ENCODE measurements at regions not wholly inside any gene's neighbourhood (a gene's known extent, or its start where the extent isn't known, plus 50 kb on each side); places are given as distances from the start of the nearest gene placed in this dataset.
"Not testable (repeated sequence)": the region's sequence is repeated elsewhere in the genome, so short reads cannot be mapped to it uniquely, and the experiment has no call there.

DNA sequence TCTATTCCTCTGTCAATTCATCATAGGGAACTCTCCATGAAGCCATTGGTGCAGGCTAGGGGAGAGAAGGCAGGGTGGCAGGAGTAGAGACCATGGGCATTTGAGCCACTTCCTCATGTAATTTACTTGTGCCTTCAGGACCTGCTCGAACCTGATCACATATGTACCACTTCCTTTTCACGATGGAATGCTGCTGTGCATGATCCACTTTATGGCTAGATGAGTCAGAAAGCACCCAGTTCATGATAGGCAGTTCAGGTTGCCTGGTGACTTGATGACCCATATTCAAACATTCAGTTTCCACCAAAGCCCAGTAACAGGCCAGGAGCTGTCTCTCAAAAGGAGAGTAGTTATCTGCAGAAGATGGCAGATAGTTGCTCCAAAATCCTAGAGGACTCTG, 166.0 kb downstream of the EVA1A start:
- intact Hi-C loops (cut with DNase I); DNase-seq (ENCODE audit: low spot score): not testable (repeated sequence)

GRCh38 chr2:75390169-75390568, 170.6 kb downstream of the EVA1A start:
- intact Hi-C loops (cut with DNase I), result no loop called here
- DNase-seq (ENCODE audit: low spot score), result no peak

DNA sequence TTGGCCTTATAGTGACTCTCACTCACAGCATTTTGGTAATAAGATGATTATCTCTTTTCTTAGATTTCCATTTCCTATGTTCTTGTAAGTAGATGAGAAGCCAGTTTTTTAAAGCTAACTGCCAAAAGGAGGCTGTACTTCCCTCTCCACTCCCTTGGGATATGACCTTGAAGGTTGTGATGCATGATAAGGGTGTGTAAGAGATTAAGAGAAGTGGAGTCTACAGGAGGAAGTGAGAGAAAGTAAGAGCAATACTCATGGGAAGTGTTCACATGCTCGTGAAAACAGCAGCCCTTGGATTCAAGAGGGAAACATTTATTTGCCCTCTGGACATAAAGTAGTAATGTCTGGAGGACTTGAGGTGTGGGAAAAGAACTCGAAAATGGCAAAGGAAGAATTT, 171.5 kb downstream of the EVA1A start:
- DNase-seq (ENCODE audit: low spot score), result no peak
- intact Hi-C loops (cut with DNase I), result no loop called here

- DNase-seq (ENCODE audit: low spot score), result peak; percentile 75
- intact Hi-C loops (cut with DNase I), result no loop called here
These were observed 179.7 kb downstream of the EVA1A start for GRCh38 chr2:75381032-75381431.

DNA sequence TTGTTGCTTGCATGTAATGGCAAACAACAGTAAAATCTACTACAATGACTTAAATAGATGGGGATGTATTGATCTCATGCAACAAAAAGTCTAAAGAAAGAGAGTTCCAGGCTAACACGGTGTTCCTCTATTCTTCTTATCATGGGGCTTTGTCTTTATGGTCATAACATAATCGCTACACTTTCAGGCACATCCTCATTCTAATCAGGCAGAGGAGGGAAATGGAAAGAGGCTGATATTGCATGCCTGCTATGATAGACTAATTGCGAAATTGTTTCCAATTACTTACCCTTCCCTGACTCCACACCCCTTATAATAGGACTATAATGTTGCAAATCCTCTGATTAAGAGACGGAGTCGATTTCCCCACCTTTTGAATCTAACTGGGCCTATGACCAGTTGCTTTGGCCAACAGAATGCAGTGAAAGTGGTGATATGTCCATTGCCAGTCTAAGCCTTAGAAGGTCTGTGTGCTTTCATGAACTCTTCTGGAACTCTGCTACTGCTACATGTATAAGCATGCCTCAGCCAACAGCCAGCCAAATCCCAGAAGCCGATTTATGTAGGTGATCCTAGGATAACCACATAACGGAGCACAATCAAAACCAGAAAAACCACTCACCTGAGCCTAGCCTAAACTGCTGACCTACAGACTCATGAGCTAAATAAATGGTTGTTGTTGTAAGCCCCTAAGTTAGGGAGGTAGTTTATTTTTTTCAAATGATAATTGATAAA, 180.3 kb upstream of the TACR1 start:
- DNase-seq (ENCODE audit: low spot score), result no peak
- intact Hi-C loops (cut with DNase I), result no loop called here

DNA sequence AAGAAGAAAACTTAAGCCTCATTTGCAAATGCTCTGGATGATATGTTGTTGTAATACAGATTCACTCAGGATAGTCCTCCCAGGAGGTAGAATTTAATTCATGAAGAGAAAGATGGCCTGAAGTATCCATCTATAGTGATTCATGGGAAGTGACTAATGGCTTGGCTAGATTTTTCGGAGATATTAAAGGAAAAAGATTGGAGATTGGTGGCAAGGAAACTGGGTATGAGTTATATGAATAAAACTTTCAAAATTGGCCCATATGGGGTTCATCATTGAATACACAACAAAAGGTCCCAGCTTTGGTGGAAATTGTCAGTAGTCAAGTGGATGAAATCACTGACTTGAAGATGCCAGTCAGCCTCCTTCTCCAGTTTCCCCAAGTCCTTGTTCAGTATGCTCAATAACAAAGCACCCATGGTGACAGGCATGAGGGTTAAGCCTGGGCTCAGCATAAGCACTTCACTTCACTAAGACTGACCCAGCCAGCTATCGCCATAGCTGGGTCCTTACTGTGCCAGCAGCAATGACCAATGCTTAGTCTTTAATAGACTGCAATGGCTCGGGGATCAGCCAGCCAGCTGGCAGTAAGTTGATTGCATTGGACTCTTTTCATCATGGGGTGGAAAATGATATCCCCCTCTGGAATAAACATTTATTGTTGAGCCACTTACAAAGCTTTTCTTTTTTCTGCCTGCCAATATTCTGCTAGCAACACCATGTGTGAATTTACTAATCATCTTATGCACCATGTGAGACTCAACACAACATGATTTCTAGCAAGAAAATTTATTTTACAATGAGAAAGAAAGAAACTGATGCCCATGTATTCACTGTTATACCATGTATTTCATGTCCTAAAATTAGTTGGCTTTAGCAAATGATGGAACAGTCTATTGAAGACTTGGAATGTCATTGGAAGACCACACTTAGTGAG, 176.6 kb upstream of the TACR1 start:
- intact Hi-C loops (cut with DNase I), result no loop called here
- DNase-seq (ENCODE audit: low spot score), result no peak

GRCh38 chr2:75374414-75374957, 175.2 kb upstream of the TACR1 start:
- intact Hi-C loops (cut with DNase I); DNase-seq (ENCODE audit: low spot score): not testable (repeated sequence)

GRCh38 chr2:75367401-75367800, 168.1 kb upstream of the TACR1 start:
- intact Hi-C loops (cut with DNase I), result no loop called here

GRCh38 chr2:75361486-75361885, 162.2 kb upstream of the TACR1 start:
- no peak for DNase-seq (ENCODE audit: low spot score)
- intact Hi-C loops (cut with DNase I), result no loop called here

More at GRCh38 chr2:75367401-75367800, 168.1 kb upstream of the TACR1 start:
- DNase-seq (ENCODE audit: low spot score), result no peak

- no peak for DNase-seq (ENCODE audit: low spot score)
- intact Hi-C loops (cut with DNase I), result no loop called here
These were observed 161.6 kb upstream of the TACR1 start for GRCh38 chr2:75360945-75361344.

- intact Hi-C loops (cut with DNase I), result no loop called here
- DNase-seq (ENCODE audit: low spot score), result no peak
These were observed 157.5 kb upstream of the TACR1 start for GRCh38 chr2:75356865-75357264.

DNA sequence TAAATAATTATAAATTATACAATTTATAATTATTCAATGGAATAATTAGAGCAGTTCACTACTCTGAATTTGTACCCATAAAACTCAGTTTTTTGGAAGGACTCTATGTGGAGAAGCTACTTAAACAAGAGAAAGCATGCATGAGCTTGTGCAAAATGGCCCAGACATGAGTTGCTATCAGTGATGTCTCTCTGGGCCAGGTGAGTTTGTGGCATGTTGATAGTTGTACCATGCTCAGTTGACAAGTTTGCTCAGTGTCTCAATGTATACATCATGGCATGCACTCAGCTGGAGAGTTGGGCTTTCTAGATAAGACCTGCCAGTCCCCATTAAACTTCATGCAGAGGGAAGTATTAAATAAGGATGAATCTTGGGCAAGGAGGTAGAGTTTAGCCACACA, 153.8 kb upstream of the TACR1 start:
- intact Hi-C loops (cut with DNase I), result no loop called here
- no peak for DNase-seq (ENCODE audit: low spot score)

DNA sequence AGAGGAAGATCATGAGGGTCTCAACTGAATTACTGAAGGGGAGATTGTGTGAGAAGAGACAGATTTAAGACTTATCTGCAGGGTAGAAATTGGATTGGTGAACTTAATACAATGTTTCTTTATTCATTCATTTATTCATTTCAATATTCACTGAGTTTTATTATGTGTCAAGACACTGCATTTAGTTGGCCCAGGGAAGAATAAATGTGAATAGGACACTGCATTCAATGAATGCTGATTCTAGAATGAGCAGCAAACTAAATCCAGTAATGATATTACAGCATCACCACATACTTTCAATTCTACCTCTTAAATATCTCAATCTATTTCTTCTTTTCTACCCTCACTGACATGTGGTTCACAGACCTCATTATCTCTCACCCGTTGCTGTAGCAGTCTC, 149.0 kb upstream of the TACR1 start:
- DNase-seq (ENCODE audit: low spot score), result no peak
- intact Hi-C loops (cut with DNase I), result no loop called here

DNA sequence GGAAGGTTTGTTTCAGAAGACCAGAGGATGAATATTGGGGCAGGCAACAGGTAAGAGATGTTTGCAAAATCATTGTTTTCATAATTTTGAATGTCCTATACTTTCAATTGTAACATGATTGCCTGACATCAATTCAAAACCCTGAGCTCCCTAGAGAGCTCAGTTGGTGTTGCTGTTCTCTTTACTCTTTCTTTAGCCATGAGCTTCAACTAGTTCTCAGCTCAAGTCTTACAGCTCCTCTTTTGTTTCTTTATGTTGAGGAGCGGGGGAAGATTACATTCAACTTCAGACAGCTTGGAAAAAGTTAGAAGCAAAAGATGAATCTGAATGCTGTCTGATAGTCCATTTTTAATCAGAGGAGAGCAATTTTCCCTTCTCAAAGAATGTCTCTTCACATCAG, 144.8 kb upstream of the TACR1 start:
- DNase-seq (ENCODE audit: low spot score), result no peak
- intact Hi-C loops (cut with DNase I), result no loop called here

DNA sequence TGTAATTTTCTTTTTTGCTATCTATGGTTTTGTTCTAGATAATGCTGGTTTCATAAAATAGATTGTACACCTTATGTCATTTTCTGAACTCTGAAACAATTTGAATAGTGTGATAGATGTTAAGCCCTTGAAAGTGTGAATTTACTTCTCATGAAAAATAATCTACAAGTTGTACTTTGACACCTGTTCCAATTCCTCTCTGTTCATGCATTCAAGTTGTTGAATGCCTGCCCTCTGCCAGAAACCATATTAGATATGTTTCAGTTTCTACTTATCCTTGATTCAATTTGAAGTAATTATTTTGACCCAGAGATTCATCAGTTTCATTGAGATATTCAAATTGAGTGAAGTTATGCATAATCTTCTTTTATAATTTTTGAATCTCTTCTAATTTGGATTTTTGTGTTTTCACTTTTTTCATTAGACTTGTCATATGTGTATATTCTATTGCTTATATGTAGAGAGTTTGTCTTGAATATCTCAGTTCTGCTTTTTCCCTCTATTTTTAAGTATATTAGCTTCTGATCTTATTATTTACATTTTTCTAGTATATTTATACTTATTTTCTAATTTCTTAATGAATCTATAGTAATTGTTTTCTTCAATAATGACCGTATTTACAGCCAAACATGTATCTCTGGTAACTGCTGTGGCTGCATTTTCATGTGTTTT, 143.3 kb upstream of the TACR1 start:
- intact Hi-C loops (cut with DNase I), result no loop called here
- no peak for DNase-seq (ENCODE audit: low spot score)

DNA sequence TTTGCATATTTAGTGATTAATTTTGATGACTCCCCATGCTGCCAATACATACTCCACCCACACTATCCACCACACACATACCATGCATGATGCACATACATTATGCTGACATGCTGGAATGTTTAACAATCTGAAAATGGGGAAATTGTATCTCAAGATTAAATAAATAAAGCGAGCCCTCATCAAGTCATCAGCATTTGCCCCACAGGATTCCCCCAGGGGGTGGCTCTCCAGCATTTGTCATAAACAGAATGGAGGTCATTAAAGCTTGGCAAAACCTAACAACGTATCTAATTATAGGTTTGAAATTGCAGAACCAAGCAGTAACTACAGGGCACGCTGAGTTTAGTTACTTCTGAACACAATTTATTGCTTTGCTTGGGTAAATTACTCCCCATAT, 141.2 kb upstream of the TACR1 start:
- intact Hi-C loops (cut with DNase I), result no loop called here
- DNase-seq (ENCODE audit: low spot score), result no peak

- intact Hi-C loops (cut with DNase I), result no loop called here
- no peak for DNase-seq (ENCODE audit: low spot score)
These were observed 139.1 kb upstream of the TACR1 start for GRCh38 chr2:75338461-75338860.

DNA sequence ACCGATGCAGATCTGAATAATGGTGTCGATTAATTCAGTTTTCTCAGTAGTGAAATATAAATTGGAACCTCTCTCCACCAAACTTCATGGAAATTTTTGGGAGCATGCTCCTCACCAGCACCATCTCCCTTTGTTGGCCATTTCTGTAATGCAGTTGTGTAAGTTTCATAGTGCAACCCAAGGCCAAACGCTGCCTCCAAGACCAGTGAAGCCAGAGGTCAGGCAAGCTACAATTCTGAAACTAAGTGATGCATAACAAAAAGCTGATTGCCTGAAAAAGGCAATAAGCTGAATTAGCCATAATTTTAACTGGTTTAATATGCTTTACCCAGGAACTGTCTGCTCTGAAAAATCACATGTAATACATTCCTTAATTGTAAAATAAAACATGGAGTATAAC, 138.3 kb upstream of the TACR1 start:
- no peak for DNase-seq (ENCODE audit: low spot score)
- intact Hi-C loops (cut with DNase I), result no loop called here

GRCh38 chr2:75337016-75337415, 137.7 kb upstream of the TACR1 start:
- intact Hi-C loops (cut with DNase I), result no loop called here
- no peak for DNase-seq (ENCODE audit: low spot score)

DNA sequence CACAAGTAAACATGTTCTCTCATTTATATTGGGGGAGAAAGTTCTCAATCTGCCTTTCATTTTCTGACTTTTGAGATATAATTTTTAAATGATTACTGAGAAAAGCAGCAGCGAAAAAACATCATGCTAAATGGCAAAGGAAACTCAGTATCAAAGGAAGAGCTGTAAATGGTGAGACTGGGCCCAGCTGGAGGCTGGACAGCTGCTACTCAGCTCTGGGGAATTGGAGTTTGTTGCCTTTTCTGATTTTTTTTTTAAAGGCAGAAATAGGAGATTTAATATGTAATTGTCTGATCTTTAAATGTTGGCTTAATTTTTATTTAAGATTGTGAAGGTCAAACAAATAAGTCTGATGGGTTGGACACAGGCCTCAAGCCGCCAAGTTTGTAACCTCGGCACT, 137.1 kb upstream of the TACR1 start:
- no peak for DNase-seq (ENCODE audit: low spot score)
- intact Hi-C loops (cut with DNase I), result no loop called here

All from posterior vena cava (tissue), 2 donors.